H1 (cell line): ENCODE measurements at regions not wholly inside any gene's neighbourhood (a gene's known extent, or its start where the extent isn't known, plus 50 kb on each side); places are given as distances from the start of the nearest gene placed in this dataset.

Experiments
- HDAC2 ChIP-seq, 2 experiments: fragments of 300-600 bp in 1 of 2; sonication (generic) in 1 of 2; IDR thresholded peaks; 2 replicates each; pipeline ENCODE4 v1.6.1; 2011 to 2012; ENCODE audit warnings: low read depth in 2 of 2, low read length in 2 of 2, mild to moderate bottlenecking in 2 of 2, moderate library complexity in 2 of 2, borderline replicate concordance in 1 of 2, inconsistent platforms in 1 of 2
- TF ChIP-seq, protein P1 (sequence below): fragments of 300-600 bp; sonication (generic); IDR thresholded peaks from 2 replicates; pipeline ENCODE4 v1.7.1; 2012; ENCODE audit warnings: low read length, moderate library complexity, mild to moderate bottlenecking, inconsistent platforms; ENCODE audit not compliant: insufficient replicate concordance

DNA sequence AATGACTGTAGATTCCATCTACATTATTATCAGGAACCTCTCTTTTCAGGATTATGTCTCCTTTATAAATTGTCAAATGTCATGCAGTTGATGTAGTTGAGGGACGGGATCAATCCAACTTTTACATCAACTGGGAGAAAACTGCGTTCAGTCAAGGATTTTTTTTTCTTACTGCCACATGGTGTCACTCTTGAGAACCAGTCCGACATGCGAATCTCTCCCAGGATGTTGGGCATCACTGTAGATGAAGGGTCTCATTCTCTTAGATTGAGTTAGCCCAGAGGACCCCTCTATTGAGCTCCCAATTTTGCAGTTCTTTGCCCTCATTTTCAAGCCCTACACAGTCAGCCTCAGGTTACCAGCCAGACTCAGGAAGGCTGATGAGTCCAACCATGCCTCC, 120.3 kb upstream of the PTPRZ1 start (continued):
- TF ChIP-seq, protein P1, sequence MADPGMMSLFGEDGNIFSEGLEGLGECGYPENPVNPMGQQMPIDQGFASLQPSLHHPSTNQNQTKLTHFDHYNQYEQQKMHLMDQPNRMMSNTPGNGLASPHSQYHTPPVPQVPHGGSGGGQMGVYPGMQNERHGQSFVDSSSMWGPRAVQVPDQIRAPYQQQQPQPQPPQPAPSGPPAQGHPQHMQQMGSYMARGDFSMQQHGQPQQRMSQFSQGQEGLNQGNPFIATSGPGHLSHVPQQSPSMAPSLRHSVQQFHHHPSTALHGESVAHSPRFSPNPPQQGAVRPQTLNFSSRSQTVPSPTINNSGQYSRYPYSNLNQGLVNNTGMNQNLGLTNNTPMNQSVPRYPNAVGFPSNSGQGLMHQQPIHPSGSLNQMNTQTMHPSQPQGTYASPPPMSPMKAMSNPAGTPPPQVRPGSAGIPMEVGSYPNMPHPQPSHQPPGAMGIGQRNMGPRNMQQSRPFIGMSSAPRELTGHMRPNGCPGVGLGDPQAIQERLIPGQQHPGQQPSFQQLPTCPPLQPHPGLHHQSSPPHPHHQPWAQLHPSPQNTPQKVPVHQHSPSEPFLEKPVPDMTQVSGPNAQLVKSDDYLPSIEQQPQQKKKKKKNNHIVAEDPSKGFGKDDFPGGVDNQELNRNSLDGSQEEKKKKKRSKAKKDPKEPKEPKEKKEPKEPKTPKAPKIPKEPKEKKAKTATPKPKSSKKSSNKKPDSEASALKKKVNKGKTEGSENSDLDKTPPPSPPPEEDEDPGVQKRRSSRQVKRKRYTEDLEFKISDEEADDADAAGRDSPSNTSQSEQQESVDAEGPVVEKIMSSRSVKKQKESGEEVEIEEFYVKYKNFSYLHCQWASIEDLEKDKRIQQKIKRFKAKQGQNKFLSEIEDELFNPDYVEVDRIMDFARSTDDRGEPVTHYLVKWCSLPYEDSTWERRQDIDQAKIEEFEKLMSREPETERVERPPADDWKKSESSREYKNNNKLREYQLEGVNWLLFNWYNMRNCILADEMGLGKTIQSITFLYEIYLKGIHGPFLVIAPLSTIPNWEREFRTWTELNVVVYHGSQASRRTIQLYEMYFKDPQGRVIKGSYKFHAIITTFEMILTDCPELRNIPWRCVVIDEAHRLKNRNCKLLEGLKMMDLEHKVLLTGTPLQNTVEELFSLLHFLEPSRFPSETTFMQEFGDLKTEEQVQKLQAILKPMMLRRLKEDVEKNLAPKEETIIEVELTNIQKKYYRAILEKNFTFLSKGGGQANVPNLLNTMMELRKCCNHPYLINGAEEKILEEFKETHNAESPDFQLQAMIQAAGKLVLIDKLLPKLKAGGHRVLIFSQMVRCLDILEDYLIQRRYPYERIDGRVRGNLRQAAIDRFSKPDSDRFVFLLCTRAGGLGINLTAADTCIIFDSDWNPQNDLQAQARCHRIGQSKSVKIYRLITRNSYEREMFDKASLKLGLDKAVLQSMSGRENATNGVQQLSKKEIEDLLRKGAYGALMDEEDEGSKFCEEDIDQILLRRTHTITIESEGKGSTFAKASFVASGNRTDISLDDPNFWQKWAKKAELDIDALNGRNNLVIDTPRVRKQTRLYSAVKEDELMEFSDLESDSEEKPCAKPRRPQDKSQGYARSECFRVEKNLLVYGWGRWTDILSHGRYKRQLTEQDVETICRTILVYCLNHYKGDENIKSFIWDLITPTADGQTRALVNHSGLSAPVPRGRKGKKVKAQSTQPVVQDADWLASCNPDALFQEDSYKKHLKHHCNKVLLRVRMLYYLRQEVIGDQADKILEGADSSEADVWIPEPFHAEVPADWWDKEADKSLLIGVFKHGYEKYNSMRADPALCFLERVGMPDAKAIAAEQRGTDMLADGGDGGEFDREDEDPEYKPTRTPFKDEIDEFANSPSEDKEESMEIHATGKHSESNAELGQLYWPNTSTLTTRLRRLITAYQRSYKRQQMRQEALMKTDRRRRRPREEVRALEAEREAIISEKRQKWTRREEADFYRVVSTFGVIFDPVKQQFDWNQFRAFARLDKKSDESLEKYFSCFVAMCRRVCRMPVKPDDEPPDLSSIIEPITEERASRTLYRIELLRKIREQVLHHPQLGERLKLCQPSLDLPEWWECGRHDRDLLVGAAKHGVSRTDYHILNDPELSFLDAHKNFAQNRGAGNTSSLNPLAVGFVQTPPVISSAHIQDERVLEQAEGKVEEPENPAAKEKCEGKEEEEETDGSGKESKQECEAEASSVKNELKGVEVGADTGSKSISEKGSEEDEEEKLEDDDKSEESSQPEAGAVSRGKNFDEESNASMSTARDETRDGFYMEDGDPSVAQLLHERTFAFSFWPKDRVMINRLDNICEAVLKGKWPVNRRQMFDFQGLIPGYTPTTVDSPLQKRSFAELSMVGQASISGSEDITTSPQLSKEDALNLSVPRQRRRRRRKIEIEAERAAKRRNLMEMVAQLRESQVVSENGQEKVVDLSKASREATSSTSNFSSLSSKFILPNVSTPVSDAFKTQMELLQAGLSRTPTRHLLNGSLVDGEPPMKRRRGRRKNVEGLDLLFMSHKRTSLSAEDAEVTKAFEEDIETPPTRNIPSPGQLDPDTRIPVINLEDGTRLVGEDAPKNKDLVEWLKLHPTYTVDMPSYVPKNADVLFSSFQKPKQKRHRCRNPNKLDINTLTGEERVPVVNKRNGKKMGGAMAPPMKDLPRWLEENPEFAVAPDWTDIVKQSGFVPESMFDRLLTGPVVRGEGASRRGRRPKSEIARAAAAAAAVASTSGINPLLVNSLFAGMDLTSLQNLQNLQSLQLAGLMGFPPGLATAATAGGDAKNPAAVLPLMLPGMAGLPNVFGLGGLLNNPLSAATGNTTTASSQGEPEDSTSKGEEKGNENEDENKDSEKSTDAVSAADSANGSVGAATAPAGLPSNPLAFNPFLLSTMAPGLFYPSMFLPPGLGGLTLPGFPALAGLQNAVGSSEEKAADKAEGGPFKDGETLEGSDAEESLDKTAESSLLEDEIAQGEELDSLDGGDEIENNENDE = no peak
- no peak for TF ChIP-seq HDAC2 (IDR thresholded peaks at IDR 0.05; ENCODE audit: borderline replicate concordance in 1 of 2, low read depth in 2 of 2, low read length in 2 of 2)
